HL-60 (cell line): ENCODE measurements at regions not wholly inside any gene's neighbourhood (a gene's known extent, or its start where the extent isn't known, plus 50 kb on each side); places are given as distances from the start of the nearest gene placed in this dataset.

Experiments
- DNase-seq, 2 experiments: peaks; one replicate each; pipeline ENCODE4 v3.0.0-alpha.2; 2010 to 2020; ENCODE audit warnings: low read depth in 1 of 2, low spot score in 1 of 2
- H3K27ac ChIP-seq: fragments of 250-450 bp; sonication (Bioruptor Pico); replicated peaks from 2 replicates; pipeline ENCODE4 v1.5.1; 2020; ENCODE audit warnings: mild to moderate bottlenecking, moderate library complexity
- H3K27me3 ChIP-seq: fragments of 250-450 bp; sonication (Bioruptor Pico); 2 replicates; pipeline ENCODE4 v1.5.1; 2021; ENCODE audit warnings: mild to moderate bottlenecking, moderate library complexity; ENCODE audit not compliant: insufficient read depth, poor library complexity, severe bottlenecking
- H3K4me3 ChIP-seq: replicated peaks from 2 replicates; pipeline ENCODE4 v1.5.1; 2011; ENCODE audit warnings: mild to moderate bottlenecking, control low read depth, low read length; ENCODE audit not compliant: insufficient read depth
- GABPA ChIP-seq: IDR thresholded peaks from 2 replicates; pipeline ENCODE4 v1.6.1; 2012; ENCODE audit warnings: low read depth
- POLR2AphosphoS5 ChIP-seq: IDR thresholded peaks from 2 replicates; pipeline ENCODE4 v1.6.1; 2012; ENCODE audit warnings: low read depth
- SPI1 ChIP-seq: IDR thresholded peaks from 2 replicates; pipeline ENCODE4 v1.6.1; 2012; ENCODE audit warnings: low read depth, mild to moderate bottlenecking, borderline replicate concordance
- TF ChIP-seq, protein P1 (sequence below): IDR thresholded peaks from 2 replicates; pipeline ENCODE4 v1.6.1; 2012; ENCODE audit warnings: low read depth; ENCODE audit not compliant: insufficient replicate concordance
- TF ChIP-seq, protein P2 (sequence below): IDR thresholded peaks from one replicate; pipeline ENCODE4 v1.5.1; 2011; ENCODE audit warnings: low read length, control low read depth, inconsistent platforms; ENCODE audit not compliant: insufficient read depth

DNA sequence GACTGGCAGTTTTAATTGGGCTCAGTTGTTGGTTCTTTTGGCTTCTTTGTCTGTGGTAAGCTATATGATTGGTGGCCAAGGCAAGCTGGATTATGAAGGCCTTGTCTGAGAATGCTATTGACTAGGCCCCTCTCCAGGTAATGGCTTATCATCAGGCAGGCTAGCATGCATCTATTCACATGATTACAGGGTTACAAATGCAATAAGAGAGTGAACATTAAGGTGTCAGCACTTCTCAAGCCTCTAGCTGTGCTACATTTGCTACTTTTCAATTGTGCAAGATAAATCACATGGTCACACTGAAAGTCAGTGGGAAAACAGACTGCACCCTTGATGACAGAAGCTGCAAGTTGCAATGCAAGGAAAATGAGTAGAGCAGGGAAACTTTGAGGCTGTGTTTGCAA is 550.9 kb upstream of the TMPRSS15 start:
- Histone ChIP-seq H3K27me3 (no peaks in the 10 kb centered on the region), H3K27ac (no peak overlapping the region), H3K4me3 (no peak overlapping the region)
- no peak for DNase-seq
- TF ChIP-seq GABPA (no peak), SPI1 (no peak), POLR2AphosphoS5 (no peak)
- TF ChIP-seq, protein P1, sequence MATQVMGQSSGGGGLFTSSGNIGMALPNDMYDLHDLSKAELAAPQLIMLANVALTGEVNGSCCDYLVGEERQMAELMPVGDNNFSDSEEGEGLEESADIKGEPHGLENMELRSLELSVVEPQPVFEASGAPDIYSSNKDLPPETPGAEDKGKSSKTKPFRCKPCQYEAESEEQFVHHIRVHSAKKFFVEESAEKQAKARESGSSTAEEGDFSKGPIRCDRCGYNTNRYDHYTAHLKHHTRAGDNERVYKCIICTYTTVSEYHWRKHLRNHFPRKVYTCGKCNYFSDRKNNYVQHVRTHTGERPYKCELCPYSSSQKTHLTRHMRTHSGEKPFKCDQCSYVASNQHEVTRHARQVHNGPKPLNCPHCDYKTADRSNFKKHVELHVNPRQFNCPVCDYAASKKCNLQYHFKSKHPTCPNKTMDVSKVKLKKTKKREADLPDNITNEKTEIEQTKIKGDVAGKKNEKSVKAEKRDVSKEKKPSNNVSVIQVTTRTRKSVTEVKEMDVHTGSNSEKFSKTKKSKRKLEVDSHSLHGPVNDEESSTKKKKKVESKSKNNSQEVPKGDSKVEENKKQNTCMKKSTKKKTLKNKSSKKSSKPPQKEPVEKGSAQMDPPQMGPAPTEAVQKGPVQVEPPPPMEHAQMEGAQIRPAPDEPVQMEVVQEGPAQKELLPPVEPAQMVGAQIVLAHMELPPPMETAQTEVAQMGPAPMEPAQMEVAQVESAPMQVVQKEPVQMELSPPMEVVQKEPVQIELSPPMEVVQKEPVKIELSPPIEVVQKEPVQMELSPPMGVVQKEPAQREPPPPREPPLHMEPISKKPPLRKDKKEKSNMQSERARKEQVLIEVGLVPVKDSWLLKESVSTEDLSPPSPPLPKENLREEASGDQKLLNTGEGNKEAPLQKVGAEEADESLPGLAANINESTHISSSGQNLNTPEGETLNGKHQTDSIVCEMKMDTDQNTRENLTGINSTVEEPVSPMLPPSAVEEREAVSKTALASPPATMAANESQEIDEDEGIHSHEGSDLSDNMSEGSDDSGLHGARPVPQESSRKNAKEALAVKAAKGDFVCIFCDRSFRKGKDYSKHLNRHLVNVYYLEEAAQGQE = no peak
- TF ChIP-seq, protein P2, sequence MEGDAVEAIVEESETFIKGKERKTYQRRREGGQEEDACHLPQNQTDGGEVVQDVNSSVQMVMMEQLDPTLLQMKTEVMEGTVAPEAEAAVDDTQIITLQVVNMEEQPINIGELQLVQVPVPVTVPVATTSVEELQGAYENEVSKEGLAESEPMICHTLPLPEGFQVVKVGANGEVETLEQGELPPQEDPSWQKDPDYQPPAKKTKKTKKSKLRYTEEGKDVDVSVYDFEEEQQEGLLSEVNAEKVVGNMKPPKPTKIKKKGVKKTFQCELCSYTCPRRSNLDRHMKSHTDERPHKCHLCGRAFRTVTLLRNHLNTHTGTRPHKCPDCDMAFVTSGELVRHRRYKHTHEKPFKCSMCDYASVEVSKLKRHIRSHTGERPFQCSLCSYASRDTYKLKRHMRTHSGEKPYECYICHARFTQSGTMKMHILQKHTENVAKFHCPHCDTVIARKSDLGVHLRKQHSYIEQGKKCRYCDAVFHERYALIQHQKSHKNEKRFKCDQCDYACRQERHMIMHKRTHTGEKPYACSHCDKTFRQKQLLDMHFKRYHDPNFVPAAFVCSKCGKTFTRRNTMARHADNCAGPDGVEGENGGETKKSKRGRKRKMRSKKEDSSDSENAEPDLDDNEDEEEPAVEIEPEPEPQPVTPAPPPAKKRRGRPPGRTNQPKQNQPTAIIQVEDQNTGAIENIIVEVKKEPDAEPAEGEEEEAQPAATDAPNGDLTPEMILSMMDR = no peak

DNA sequence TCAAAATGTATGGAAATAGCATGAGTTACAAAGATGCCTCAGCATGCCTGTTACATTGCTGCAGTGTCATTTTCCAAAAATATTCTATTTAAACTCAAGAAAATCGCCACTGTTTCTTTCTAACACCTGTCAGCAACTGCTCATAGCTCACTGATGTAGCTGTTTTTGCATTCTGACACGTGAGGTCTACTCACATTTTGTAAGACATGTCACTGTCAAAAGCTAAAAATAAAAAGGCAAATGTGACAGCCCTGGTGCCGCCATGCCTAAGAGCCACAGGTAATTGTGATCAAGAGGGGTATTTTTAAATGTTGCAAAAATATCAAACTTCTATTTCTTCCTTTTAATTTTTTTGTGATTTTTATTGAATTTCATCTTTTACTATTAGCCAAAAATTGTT is 556.2 kb upstream of the TMPRSS15 start:
- Histone ChIP-seq H3K27me3 (no peaks in the 10 kb centered on the region), H3K4me3 (no peak overlapping the region), H3K27ac (no peak overlapping the region)
- DNase-seq = no peak
- TF ChIP-seq GABPA (no peak), POLR2AphosphoS5 (no peak), SPI1 (no peak)
- TF ChIP-seq, protein P1 = no peak
- TF ChIP-seq, protein P2 = no peak

DNA sequence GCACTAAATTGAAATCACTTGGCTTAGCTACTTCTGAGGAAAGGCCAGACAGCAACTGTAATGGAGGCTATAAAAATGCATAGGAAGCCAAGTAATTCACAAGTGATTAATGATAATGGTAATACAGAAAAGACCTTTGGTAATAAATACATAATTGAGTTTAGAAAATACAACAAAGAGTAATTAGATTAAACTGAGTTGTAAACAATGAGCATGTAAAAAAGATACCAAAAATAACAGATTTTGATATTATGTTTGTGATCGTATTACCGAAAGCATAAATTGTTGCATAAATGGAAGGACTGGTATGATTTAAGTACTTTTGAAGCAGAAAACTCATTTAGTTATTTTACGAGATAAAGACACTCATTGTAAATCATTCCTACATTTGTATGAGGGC is 556.7 kb upstream of the TMPRSS15 start:
- Histone ChIP-seq H3K4me3 (no peak overlapping the region), H3K27me3 (no peaks in the 10 kb centered on the region), H3K27ac (no peak overlapping the region)
- no peak for DNase-seq
- TF ChIP-seq GABPA (no peak), POLR2AphosphoS5 (no peak)
- TF ChIP-seq, protein P2 = no peak
- TF ChIP-seq, protein P1 = no peak
